H1 (cell line): ENCODE measurements at regions not wholly inside any gene's neighbourhood (a gene's known extent, or its start where the extent isn't known, plus 50 kb on each side); places are given as distances from the start of the nearest gene placed in this dataset.

Source experiments
- HDAC2 ChIP-seq, 2 experiments: fragments of 300-600 bp in 1 of 2; sonication (generic) in 1 of 2; IDR thresholded peaks; 2 replicates each; pipeline ENCODE4 v1.6.1; 2011 to 2012; ENCODE audit warnings: low read depth in 2 of 2, low read length in 2 of 2, mild to moderate bottlenecking in 2 of 2, moderate library complexity in 2 of 2, borderline replicate concordance in 1 of 2, inconsistent platforms in 1 of 2
- NANOG ChIP-seq: IDR thresholded peaks from 2 replicates; pipeline ENCODE4 v1.6.1; 2011; ENCODE audit warnings: low read length, low read depth, mild to moderate bottlenecking, inconsistent platforms; ENCODE audit not compliant: insufficient read depth, poor library complexity, severe bottlenecking
- POLR2A ChIP-seq, 2 experiments: IDR thresholded peaks; 1 replicate in 1 of 2; 2 replicates in 1 of 2; pipeline ENCODE4 v1.6.1; 2011; ENCODE audit warnings: low read depth in 2 of 2, low read length in 2 of 2, mild to moderate bottlenecking in 2 of 2; ENCODE audit errors: control extremely low read depth in 1 of 2

GRCh38 chr4:181312066-181312465, 931.1 kb upstream of the TENM3 start:
- TF ChIP-seq HDAC2 (IDR thresholded peaks at IDR 0.05; ENCODE audit: borderline replicate concordance in 1 of 2, low read depth in 2 of 2, low read length in 2 of 2) = no peak
- no peak for TF ChIP-seq POLR2A (IDR thresholded peaks at IDR 0.05; ENCODE audit: control extremely low read depth in 1 of 2, low read depth in 2 of 2, low read length in 2 of 2)
- no peak for TF ChIP-seq NANOG
